ENCODE measurements at regions not wholly inside any gene's neighbourhood (a gene's known extent, or its start where the extent isn't known, plus 50 kb on each side); places are given as distances from the start of the nearest gene placed in this dataset.
"Not testable (repeated sequence)": the region's sequence is repeated elsewhere in the genome, so short reads cannot be mapped to it uniquely, and the experiment has no call there.

GRCh38 chr13:73809561-73809960 is 324.6 kb downstream of the KLF12 start:
- H3K9me3 ChIP-seq (ENCODE audit: control insufficient read depth, insufficient read depth, low read depth, low read length): no peaks in the 10 kb centered on the region
- no peak overlapping the region for H3K4me3 ChIP-seq (ENCODE audit: low read depth in 2 of 2, low read length in 2 of 2)
- POLR2A ChIA-PET: no interaction called here
- ATAC-seq: no peak
- no TSS peak for BruUV-seq (replicated peaks)
- in situ Hi-C loops (cut with HindIII; ENCODE audit: low pct_unique_long_range_greater_than_20kb, low sequenced_read_pairs) (no loop called here), intact Hi-C loops (cut with micrococcal nuclease; ENCODE audit: unreplicated experiment) (no loop called here)
- no peaks in the 10 kb centered on the region for H3K4me1 ChIP-seq (ENCODE audit: control insufficient read depth, insufficient read depth, low read length)
- no peak overlapping the region for H3K27ac ChIP-seq (ENCODE audit: low read length)
- CTCF ChIA-PET: no interaction called here
- TF ChIP-seq CTCF (IDR thresholded peaks at IDR 0.05) (no peak), POLR2AphosphoS5 (IDR thresholded peaks at IDR 0.05; ENCODE audit: low read depth, low read length) (no peak), REST (IDR thresholded peaks at IDR 0.05; ENCODE audit: insufficient read depth in 1 of 2, low read depth in 2 of 2, low read length in 1 of 2) (no peak), SIN3A (IDR thresholded peaks at IDR 0.05; ENCODE audit: borderline replicate concordance, insufficient read depth, low read depth, low read length) (no peak), TCF7L2 (IDR thresholded peaks at IDR 0.05; ENCODE audit: low read depth, low read length) (no peak)
- no peaks in the 10 kb centered on the region for H3K27me3 ChIP-seq (ENCODE audit: control insufficient read depth, insufficient read depth, low read length)
- no peak for DNase-seq (ENCODE audit: low read depth, low spot score)
- H3K36me3 ChIP-seq (ENCODE audit: control insufficient read depth, insufficient read depth, low read length): no peaks in the 10 kb centered on the region

- Histone ChIP-seq H3K27ac (ENCODE audit: low read length) (no peak overlapping the region), H3K27me3 (ENCODE audit: control insufficient read depth, insufficient read depth, low read length) (no peaks in the 10 kb centered on the region), H3K4me3 (ENCODE audit: low read depth in 2 of 2, low read length in 2 of 2) (no peak overlapping the region), H3K4me1 (ENCODE audit: control insufficient read depth, insufficient read depth, low read length) (no peaks in the 10 kb centered on the region), H3K9me3 (ENCODE audit: control insufficient read depth, insufficient read depth, low read depth, low read length) (no peaks in the 10 kb centered on the region), H3K36me3 (ENCODE audit: control insufficient read depth, insufficient read depth, low read length) (no peaks in the 10 kb centered on the region)
- POLR2A ChIA-PET: no interaction called here
- CTCF ChIA-PET: no interaction called here
- no peak for TF ChIP-seq SIN3A (IDR thresholded peaks at IDR 0.05; ENCODE audit: borderline replicate concordance, insufficient read depth, low read depth, low read length)
- TF ChIP-seq REST (IDR thresholded peaks at IDR 0.05; ENCODE audit: insufficient read depth in 1 of 2, low read depth in 2 of 2, low read length in 1 of 2): no peak
- TF ChIP-seq POLR2AphosphoS5 (IDR thresholded peaks at IDR 0.05; ENCODE audit: low read depth, low read length): no peak
- TF ChIP-seq CTCF (IDR thresholded peaks at IDR 0.05): no peak
- TF ChIP-seq TCF7L2 (IDR thresholded peaks at IDR 0.05; ENCODE audit: low read depth, low read length): no peak
- BruUV-seq (replicated peaks): no TSS peak
- in situ Hi-C loops (cut with HindIII; ENCODE audit: low pct_unique_long_range_greater_than_20kb, low sequenced_read_pairs) (no loop called here), intact Hi-C loops (cut with micrococcal nuclease; ENCODE audit: unreplicated experiment) (no loop called here)
- no peak for ATAC-seq
- no peak for DNase-seq (ENCODE audit: low read depth, low spot score)
Observed at GRCh38 chr13:73808318-73808717, 325.9 kb downstream of the KLF12 start.

DNA sequence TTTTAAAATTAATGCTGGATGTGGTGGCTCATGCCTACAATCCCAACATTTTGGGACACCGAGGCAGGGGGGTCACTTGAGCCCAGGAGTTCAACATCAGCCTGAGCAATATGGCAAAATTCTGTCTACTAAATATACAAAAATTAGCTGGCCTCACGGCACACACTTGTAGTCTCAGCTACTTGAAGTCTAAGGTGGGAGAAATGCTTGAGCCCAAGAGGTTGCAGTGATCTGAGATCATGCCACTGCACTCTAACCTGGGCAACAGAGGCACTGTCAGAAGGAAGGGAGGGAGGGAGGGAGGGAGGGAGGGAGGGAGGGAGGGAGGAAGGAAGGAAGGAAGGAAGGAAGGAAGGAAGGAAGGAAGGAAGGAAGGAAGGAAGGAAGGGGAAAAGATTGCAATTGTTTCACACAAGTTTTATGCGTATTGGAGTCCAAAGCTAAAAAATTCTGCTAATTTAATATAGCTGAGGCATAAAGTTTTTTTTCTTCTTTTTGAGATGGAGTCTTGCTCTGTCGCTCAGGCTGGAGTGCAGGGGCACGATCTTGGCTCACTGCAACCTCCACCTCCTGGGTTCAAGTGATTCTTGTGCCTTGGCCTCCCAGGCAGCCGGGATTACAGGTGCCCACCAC is 328.8 kb downstream of the KLF12 start:
- intact Hi-C loops (cut with micrococcal nuclease; ENCODE audit: unreplicated experiment); H3K4me3 ChIP-seq (ENCODE audit: low read depth in 2 of 2, low read length in 2 of 2); CTCF ChIA-PET; H3K4me1 ChIP-seq (ENCODE audit: control insufficient read depth, insufficient read depth, low read length); in situ Hi-C loops (cut with HindIII; ENCODE audit: low pct_unique_long_range_greater_than_20kb, low sequenced_read_pairs); DNase-seq (ENCODE audit: low read depth, low spot score); ATAC-seq; H3K9me3 ChIP-seq (ENCODE audit: control insufficient read depth, insufficient read depth, low read depth, low read length); H3K27ac ChIP-seq (ENCODE audit: low read length); POLR2A ChIA-PET; H3K27me3 ChIP-seq (ENCODE audit: control insufficient read depth, insufficient read depth, low read length); BruUV-seq (replicated peaks); H3K36me3 ChIP-seq (ENCODE audit: control insufficient read depth, insufficient read depth, low read length): not testable (repeated sequence)
